Activated T-cell treated with anti-CD3 and anti-CD28 coated beads, Interleukin-2, amount 50 U/mL, for 48 hours (primary cell): ENCODE measurements at regions not wholly inside any gene's neighbourhood (a gene's known extent, or its start where the extent isn't known, plus 50 kb on each side); places are given as distances from the start of the nearest gene placed in this dataset.

Source experiments
- DNase-seq, 2 experiments: peaks; one replicate each; pipeline ENCODE4 v3.0.0-alpha.2; 2020

DNA sequence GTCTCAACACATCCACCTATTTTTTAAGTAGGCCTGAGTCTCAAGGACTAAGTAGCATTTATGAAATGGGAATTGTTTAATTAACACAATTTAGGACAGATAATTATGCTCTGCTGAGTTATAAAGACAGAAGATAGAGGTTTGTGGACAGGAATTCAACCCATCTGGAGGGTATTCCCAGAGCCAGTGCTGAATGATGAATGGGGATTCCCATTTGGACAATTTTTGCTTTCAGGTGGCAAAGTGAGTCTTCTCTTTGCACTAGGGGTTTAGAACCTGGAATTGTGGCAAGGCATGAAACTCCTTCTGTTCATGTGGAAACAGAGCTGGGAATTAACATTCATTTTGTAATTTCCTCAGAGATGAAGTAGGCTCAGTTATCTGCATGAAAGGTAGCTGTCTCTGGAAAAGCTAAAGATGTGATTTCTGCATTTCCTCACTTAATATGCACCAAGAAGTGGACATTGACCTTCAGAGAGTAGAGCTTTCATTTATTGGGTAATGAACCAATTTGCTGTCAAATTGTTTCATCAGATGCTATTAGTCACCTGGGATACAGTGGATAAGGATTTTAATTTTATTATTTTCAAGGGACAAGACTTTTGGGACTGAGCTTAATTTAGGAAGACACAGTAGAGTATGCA, 212.1 kb upstream of the NRXN1 start:
- DNase-seq = no peak

DNA sequence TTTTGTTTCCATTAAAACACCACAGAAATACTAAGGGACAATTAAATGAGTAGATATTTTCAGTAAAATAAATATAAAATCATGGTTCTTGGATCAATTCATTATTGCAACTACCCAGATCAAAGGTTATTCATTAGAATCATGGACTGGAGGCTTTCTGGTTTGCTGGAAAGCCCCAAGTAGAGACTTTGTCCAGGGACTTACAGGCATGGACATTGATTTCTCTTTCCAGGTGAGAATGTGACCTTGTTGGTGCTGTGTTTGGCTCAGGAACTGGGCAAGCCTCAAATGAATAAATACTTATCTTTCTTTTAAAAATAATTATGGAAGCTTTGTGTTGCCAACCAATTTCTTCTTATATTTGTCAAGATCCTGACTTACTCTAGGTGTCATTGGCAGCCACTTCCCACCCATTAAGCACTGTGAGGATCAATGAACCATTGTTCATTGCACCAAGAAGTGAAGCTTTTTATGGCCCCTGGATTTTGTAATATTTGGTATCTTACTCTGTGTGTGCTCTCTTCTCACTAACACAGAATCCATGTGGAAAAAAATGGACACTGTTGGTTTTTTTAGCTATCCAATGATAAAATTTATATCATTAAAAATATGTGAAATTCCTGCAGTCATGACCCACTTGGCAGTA, 205.8 kb upstream of the NRXN1 start:
- DNase-seq = no peak

DNA sequence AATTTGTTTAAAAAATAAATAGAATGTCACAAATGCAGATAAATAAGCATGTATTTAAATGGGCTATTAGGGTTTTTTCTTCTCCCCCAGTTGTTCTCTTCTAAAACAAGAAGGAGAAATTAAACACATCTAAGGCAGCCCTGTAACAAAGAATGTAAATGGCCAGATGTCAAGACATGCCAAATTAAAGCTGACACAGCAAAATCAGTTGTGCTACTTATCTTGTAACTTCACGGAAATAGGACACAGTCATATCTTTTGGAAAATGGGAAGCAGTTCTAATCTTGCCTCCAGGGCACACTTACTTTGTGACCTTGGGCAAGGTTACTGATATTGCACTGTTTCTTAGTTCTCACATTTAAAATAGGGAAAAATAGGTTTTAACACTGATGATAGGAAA, 200.1 kb upstream of the NRXN1 start:
- no peak for DNase-seq

DNA sequence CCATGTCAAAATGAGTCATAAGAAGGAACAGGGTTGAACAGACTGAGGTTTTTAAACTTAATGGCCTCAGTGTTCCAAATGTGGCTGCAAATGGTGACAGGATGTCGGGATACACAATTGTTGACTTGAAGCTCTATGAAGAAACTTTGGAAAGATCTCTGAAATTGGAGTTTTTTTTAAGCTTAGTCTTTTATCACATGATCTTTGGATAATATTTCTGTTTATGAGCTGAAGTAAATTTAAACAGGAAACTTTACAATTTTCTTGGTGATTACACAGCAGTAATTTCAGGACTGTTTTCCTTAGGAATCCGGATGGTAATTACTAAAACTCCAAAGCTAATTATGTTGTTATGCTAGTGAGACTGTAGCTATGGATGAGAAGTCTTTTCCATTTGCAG, 199.1 kb upstream of the NRXN1 start:
- no peak for DNase-seq

DNA sequence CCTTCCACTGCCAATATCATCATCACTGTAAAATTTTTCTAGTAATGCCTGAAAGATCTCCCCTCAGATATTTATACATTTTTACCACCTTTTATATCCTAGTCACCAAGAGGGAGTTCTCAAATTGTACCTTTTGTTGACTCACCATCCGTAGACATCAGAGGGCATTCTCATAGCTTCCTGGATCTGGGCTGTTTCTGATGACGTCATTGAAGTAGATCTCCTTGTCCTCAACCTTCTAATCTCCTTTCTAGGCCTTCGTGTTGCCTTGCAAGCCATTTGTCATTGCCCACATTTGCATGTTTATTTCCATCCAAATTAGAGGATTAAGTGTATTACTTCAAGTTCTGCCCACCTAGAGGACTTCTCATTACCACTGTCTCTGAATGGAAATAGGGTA, 193.4 kb upstream of the NRXN1 start:
- DNase-seq = no peak

DNA sequence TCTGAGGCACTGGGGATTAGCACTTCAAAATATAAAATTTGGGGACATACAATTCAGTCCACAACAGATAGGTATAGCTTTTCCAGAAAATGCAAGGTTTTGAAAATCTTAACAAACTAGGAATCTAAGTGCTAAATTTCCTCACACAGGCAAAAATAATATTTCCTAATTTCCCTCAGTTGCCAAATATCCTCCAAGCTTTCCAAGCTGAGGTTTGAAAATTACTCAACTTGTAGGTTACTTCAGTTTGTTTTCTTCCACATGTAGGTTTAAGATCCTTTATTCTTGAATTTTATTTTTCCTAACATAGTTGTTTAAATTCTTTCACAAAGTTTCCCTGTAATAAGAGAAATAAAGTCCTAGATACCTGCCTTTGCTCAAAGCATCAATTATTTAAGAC, 192.9 kb upstream of the NRXN1 start:
- no peak for DNase-seq

DNA sequence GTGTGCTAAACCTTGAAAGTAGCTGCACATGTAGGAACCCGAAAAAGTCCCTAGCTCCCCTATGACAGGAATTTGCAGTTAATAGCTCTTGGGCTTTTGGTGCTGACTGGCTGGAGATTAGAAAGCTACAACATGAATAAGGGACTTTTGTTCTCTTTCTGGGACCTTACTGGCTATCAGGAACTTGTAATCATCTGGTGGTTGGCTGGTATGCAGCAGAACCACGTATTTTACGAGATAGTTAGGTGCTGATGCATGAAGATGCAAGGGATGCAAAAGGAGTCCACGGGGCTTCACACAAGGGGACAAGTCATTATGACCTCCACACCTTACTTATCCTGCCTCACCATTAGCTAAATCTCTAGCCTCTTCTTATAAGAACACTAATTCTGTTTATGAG, 190.2 kb upstream of the NRXN1 start:
- no peak for DNase-seq

DNA sequence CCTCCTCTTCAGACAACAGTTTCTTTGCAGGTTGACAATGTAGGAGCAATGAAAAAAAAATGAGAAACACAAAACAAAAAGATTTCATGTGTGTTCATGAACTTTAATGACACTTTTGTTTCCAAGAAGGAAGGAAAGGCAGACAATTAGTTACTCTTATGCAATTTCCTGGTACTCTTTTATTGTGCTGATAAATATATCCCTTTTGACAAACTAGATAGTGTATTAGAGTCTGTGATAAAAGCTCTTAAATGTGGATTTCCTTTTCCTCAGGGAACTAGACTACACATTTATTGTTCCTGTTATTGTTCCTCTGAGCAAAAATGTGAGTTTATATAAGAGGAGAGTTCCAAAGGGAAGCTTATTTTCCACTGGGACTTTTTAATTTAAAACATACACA, 188.7 kb upstream of the NRXN1 start:
- no peak for DNase-seq

DNA sequence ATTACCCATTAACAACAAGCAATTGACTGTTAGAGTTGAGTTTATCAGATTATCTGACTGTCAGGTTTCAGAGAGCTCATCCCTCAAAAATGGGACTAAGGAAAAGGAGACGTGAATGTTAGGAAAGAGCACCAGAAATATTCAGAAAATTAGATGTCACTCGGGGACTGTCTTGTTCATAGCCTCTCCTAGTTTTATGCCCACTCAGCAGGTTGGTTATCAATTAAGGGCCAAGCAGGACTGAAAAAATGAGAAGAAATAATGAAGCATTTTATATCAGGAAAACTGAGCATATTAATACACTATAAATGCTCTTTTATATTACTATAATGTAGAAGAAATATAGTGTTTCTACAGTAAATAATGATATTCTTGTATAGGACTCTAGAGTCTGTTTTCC, 188.1 kb upstream of the NRXN1 start:
- no peak for DNase-seq

DNA sequence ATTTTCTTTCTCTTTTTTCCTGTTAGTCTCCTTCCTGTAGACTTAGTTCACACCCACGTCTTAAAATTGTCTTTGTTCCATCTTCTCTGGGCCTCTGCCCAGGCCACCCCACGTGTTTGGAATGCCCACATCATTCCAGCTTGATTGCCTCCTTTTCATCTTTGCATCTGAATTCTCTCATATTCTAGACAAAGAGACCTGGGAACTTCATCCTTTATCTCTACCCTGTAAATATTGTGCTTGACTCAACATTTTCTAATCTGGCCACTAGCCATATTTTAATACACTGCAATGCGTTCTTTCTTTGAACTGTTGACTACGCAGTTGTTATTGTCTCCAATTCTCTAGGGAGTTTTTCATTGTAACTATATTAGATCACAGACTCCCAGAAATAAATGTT, 187.5 kb upstream of the NRXN1 start:
- no peak for DNase-seq

DNA sequence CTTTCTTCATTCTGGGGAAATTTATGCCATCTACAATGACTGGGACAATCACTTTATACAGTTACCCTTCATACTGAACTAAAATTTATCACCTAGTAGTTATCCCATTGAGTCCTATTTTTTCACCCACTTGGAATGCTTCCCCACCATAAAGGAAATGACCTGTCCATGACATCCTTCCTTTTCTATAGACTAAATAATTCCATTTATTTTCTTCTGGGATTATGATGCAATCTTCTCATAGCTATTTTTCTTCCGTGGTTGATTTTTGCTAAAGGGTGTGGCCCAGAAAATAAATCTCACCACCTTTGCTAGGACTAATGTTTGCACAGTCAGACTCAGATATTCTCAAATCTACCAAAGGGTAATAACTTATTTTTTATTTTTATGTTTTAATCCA, 186.1 kb upstream of the NRXN1 start:
- DNase-seq = no peak

DNA sequence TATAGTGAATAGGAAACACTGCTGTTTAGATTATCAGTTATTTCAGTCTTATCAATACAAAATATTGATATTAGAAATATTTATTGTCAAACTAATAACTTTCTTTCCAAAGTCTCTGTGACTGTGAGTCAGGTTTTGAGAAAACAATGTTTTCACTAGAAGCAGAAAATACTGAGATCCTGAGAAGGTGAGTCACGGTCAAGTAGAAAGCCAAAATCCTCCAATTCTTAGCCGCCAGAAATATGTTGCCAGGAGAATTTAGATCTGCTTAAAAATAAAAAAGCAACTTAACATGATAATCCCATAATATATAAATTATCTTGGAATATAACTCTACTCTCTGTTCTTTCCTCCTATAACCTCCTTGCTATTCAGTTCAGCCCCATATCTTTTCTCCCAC, 181.9 kb upstream of the NRXN1 start:
- no peak for DNase-seq

DNA sequence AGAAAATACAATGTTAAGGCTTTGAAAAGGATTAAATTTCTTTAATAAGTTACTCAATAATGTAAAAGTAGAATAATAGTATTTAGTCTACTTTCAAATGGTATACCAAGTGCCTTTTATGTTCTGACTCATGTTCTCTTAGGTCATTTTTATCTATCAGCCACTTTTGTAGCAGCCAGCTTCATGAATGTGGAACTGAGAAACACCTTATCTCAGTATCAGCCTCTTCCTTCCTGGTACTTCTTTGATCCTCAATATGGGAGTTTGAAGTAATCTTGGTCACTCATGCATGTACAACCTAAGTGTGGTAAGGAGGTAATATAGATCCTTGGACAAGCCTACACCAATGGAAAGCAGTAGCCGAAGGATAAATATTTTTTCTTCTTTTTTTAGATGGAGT, 180.4 kb upstream of the NRXN1 start:
- DNase-seq = no peak

DNA sequence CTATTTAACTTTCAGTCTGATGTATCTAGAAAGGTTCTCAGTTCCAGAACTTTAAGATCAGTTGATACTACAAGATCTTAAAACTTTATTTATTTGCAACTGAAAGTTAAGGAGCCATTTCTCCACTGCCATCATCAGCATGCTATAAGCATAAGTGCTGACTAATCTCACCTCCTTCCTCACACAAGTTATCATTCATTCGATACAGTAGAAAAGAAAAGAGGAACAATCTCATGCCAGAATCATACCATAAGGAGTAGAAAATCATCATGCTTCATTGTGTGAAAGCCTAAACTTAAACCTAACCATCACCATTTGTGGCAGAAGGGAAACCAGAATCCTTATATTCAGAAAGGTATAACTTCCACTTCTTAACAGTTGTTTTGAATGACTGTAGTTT, 176.6 kb upstream of the NRXN1 start:
- DNase-seq = no peak

DNA sequence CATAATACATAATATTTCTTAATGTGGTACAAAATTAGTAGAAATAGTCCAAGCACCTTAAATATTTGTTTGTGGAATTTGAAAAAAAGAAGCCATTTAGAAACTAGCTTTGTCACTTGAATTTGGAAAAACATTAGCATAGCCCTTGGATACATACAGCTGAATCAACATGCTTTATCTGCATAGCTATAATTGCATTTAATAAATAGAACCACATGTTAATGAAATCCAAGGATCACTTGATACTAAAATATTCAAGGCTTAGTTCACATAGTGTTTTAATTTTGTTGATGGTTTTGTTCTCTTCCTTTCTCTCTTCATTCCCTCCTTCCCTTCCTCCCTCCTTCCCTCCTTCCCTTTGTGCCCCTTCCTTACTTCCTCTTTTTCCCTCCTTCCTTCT, 169.4 kb upstream of the NRXN1 start:
- DNase-seq = no peak

DNA sequence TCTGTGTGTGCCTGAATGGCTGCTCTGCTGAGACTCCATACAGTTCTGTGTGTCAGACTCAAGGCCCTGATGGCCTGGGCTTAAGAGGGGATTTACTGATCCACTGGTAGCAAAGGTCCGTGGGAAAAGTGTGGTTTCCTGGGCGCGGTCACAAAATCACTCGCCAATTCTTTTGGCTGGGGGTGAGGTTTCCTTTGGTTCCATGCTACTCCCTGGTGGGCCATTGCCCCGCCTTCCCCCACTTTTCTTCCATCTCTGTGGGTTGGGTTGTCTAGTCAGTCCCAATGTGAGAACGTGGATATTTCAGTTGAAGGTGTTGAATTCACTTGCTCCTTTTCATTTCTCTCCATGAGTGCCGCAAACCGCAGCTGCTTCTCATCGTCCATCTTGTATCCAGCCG, 162.7 kb upstream of the NRXN1 start:
- DNase-seq = no peak

DNA sequence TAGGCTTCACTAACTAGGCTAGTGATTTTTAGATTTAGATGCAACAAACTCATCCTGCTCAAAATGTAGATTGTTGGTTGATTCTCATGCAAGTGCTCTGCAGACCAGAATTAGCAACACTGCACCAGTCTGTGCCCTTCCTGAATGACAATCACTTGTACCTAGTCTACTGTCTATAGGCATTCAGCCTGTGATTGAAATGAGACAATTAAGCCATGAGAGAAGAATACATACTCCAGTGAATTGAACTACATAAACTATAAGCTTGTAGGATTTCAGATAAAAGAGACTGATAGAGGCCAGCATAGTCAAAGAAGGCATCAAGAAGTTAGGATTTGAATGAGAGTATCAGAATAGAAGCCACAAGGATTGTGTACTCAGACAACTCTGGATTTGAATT, 138.3 kb upstream of the NRXN1 start:
- no peak for DNase-seq

DNA sequence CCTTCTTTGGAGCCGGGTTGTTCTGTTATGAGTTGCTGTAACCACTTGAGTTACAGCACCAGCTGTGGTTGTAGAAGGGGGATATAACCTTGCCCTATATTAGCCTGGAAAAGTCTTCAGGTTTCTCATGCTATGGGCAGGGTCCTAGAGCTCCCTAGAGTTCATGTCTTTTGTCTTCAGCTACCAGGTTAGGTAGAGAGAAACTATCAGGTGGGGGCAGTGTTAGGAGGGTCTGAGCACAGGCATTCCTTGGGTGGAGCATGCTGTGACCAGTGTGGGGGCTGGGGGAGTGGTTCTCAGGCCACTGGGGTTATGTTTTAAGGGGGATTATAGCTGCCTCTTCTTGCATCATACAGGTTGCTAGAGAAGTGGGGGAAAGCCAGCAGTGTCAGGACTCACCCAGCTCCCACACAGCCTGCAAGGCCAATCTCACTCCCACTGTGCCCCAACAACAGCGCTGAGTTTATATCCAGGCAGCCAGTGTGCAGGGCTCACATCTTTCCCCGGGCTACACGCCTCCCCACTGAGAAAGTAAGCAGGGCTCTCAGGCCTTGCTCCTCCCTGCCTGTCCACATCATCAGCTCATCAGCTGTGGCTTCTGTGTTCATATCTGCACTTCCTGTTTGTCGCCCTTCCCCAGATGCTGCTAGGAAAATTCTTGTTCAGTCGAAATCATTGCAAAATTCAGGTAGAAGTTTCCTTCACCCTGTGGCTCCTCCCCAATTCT, 133.8 kb upstream of the NRXN1 start:
- no peak for DNase-seq

DNA sequence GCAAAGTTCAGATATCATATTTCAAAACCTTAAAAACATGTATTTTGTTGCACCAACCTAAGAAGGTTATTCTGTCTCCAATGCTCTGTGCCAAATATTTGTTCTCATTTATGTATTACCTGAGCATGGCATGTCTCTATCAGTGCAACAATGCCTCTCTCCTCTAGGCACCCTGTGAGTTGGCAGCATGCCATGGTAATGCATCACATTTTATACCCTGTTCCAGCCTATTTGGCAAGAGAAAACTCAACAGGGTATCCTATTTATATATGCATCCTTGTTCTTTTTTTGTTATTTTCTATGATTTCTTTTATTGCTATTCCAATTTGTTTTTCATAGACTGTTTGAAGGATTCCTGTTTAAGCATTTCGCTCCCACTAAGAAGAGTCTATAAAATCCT, 126.3 kb upstream of the NRXN1 start:
- no peak for DNase-seq

DNA sequence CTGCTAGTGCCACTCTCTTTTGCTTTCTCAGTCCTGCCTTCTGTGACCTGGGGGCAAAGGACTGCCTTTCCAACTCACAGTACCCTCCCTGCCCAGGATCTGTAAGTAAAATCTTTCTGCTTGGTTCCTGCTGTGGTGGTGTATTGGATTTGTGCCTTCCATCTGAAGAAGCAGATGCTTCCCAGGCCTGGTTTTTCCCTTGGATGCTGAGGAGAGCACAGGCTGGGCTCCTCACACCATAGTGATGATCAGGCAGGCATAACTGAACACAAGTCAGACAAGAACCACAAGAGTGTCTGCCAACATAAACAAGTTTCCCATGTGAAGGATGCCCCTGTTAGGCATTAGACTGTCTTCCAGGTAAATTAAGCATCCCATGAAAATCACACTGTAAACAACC, 121.3 kb upstream of the NRXN1 start:
- no peak for DNase-seq

DNA sequence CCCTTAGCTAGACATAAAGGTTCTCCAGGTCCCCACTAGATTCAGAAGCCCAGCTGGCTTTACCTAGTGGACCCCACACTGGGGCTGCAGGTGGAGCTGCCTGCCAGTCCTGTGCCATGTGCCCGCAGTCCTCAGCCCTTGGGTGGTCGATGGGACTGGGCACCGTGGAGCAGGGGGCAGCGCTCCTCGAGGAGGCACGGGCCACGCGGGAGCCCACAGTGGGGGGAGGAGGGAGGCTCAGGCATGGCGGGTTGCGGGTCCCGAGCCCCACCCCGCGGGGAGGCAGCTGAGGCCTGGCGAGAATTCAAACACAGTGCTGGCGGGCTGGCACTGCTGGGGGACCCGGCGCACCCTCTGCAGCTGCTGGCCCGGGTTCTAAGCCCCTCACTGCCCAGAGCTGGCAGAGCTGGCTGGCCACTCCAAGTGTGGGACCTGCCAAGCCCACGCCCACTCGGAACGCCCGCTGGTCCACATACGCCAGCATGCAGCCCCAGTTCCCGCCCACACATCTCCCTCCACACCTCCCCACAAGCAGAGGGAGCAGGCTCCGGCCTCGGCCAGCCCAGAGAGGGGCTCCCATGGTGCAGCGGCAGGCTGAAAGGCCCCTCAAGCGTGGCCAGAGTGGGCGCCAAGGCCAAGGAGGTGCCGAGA, 119.7 kb upstream of the NRXN1 start:
- no peak for DNase-seq

DNA sequence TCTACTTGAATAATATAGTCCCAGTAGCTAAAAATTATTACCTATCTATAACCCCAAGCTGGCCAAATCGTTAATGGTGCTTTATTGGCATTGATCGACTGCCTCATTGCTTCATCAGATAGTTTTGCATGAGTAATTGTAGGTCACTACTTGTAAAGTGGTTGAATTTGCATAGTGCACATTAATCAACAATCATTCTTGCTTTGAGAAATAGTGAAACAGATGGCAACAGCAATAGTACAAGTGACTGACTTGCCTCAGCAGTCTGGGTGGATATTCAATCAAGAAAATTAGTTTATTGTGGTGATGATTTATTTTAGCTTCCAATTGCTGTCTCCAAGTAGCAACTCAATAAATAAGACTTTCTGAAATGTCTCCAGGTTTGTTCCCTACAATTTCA, 117.8 kb upstream of the NRXN1 start:
- DNase-seq = no peak

DNA sequence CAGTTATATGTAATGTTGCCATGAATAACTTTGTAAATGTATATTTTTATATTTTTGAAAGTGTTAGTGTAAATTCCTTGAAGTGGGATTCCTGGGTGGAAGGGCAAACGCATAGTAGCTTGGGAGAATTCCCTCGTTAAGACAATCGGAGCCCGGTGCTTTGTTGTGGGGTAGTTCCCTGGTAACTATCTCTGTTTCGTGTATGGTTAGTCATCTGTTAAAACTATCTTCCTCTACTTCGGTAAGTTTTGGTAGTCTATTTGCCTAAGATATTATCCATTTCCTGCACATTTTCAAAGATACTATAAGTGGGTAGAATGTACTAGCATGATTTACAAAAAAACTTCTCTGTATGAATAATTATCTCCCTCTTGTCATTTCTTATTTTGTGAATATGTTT, 113.8 kb upstream of the NRXN1 start:
- DNase-seq = no peak

DNA sequence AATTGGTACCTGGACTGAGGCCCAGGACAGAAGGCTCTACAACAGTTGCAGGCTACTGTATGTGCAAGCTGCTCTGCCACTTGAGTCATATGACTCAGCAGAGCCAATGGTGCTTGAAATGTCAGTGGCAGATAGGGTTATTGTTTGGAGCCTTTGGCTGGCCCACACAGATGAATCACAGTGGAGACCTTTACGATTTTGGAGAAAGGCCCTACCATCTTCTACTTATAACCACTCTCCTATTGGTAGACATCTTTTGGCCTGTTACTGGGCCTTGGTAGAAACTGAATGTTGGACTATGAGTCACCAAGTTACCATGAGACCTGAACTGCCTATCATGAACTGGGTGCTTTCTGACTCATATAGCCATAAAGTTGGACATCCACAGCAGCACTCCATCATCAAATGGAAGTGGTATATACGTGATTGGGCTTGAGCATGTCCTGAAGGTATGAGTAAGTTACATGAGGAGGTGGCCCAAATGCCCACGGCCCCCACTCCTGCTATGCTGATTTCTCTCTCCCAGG, 88.9 kb upstream of the NRXN1 start:
- DNase-seq = no peak
